H1 (cell line): ENCODE measurements at regions not wholly inside any gene's neighbourhood (a gene's known extent, or its start where the extent isn't known, plus 50 kb on each side); places are given as distances from the start of the nearest gene placed in this dataset.

Experiments
- TF ChIP-seq, protein P1 (sequence below): fragments of 300-600 bp; sonication (generic); IDR thresholded peaks from 2 replicates; pipeline ENCODE4 v1.7.1; 2012; ENCODE audit warnings: low read length, moderate library complexity, mild to moderate bottlenecking, inconsistent platforms; ENCODE audit not compliant: insufficient replicate concordance

DNA sequence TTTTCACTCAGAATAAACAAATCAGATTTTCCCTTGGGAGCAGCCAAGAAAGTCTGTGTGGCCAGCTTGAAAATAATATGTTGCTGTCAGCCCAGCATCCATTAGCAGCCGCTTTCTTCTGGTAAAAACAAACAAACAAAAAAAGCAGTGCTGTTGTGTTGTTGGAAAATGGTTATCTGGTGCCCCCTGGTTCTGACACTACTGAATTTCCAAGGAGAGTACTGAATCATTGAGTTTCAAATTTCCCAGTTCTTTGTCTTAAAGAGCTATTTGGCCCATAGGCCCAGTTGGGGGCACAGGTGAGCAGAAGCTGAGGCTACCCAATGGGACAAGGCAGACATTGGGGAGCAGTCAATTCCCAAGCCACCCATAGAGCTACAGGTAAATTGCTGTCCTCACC, 995.9 kb downstream of the UQCRFS1 start (continued):
- TF ChIP-seq, protein P1, sequence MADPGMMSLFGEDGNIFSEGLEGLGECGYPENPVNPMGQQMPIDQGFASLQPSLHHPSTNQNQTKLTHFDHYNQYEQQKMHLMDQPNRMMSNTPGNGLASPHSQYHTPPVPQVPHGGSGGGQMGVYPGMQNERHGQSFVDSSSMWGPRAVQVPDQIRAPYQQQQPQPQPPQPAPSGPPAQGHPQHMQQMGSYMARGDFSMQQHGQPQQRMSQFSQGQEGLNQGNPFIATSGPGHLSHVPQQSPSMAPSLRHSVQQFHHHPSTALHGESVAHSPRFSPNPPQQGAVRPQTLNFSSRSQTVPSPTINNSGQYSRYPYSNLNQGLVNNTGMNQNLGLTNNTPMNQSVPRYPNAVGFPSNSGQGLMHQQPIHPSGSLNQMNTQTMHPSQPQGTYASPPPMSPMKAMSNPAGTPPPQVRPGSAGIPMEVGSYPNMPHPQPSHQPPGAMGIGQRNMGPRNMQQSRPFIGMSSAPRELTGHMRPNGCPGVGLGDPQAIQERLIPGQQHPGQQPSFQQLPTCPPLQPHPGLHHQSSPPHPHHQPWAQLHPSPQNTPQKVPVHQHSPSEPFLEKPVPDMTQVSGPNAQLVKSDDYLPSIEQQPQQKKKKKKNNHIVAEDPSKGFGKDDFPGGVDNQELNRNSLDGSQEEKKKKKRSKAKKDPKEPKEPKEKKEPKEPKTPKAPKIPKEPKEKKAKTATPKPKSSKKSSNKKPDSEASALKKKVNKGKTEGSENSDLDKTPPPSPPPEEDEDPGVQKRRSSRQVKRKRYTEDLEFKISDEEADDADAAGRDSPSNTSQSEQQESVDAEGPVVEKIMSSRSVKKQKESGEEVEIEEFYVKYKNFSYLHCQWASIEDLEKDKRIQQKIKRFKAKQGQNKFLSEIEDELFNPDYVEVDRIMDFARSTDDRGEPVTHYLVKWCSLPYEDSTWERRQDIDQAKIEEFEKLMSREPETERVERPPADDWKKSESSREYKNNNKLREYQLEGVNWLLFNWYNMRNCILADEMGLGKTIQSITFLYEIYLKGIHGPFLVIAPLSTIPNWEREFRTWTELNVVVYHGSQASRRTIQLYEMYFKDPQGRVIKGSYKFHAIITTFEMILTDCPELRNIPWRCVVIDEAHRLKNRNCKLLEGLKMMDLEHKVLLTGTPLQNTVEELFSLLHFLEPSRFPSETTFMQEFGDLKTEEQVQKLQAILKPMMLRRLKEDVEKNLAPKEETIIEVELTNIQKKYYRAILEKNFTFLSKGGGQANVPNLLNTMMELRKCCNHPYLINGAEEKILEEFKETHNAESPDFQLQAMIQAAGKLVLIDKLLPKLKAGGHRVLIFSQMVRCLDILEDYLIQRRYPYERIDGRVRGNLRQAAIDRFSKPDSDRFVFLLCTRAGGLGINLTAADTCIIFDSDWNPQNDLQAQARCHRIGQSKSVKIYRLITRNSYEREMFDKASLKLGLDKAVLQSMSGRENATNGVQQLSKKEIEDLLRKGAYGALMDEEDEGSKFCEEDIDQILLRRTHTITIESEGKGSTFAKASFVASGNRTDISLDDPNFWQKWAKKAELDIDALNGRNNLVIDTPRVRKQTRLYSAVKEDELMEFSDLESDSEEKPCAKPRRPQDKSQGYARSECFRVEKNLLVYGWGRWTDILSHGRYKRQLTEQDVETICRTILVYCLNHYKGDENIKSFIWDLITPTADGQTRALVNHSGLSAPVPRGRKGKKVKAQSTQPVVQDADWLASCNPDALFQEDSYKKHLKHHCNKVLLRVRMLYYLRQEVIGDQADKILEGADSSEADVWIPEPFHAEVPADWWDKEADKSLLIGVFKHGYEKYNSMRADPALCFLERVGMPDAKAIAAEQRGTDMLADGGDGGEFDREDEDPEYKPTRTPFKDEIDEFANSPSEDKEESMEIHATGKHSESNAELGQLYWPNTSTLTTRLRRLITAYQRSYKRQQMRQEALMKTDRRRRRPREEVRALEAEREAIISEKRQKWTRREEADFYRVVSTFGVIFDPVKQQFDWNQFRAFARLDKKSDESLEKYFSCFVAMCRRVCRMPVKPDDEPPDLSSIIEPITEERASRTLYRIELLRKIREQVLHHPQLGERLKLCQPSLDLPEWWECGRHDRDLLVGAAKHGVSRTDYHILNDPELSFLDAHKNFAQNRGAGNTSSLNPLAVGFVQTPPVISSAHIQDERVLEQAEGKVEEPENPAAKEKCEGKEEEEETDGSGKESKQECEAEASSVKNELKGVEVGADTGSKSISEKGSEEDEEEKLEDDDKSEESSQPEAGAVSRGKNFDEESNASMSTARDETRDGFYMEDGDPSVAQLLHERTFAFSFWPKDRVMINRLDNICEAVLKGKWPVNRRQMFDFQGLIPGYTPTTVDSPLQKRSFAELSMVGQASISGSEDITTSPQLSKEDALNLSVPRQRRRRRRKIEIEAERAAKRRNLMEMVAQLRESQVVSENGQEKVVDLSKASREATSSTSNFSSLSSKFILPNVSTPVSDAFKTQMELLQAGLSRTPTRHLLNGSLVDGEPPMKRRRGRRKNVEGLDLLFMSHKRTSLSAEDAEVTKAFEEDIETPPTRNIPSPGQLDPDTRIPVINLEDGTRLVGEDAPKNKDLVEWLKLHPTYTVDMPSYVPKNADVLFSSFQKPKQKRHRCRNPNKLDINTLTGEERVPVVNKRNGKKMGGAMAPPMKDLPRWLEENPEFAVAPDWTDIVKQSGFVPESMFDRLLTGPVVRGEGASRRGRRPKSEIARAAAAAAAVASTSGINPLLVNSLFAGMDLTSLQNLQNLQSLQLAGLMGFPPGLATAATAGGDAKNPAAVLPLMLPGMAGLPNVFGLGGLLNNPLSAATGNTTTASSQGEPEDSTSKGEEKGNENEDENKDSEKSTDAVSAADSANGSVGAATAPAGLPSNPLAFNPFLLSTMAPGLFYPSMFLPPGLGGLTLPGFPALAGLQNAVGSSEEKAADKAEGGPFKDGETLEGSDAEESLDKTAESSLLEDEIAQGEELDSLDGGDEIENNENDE, result peak; percentile 64
